ENCODE measurements at regions not wholly inside any gene's neighbourhood (a gene's known extent, or its start where the extent isn't known, plus 50 kb on each side); places are given as distances from the start of the nearest gene placed in this dataset.

DNA sequence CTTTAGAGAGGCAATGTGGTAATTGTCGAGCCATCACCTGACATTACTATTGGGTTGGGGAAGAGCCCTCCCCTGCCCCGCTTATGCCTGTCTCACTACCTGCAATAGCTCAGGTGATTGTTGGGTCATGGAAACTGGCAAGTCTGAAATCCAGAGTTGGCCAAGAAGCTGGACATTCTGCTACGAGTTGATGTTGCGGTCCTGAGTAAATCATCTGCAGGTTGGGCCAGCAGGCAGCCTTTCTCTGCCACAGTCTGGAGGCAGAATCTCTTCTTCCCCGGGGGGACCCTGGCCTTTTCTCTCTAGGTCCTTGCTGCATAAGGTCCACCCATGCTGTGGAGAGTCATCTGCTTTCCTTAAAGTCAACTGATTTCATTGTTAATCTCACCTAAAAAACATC, 142.4 kb downstream of the THBS2 start:
- TF ChIP-seq EZH2phosphoT487 (IDR thresholded peaks at IDR 0.05) (no peak), CTCF (IDR thresholded peaks at IDR 0.05) (no peak), EZH2 (IDR thresholded peaks at IDR 0.05) (no peak)
